ENCODE measurements at regions not wholly inside any gene's neighbourhood (a gene's known extent, or its start where the extent isn't known, plus 50 kb on each side); places are given as distances from the start of the nearest gene placed in this dataset.

DNA sequence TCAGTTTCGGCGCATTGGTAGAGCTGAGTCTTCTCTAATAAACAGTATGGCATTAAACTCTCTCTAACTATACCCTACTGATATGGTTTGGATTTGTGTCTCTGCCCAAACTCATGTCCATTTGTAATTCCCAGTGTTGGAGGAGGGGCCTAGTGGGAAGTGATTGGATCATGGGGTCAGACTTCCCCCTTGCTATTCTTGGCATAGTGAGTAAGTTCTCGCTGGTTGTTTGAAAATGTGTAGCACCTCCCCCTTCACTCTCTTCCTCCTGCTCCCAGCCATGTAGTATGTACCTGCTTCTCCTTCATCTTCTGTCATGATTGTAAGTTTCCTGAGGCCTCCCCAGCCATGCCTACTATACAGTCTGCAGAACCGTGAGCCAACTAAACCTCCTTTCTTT, 682.7 kb upstream of the ARGLU1 start:
- TF ChIP-seq, protein P1, sequence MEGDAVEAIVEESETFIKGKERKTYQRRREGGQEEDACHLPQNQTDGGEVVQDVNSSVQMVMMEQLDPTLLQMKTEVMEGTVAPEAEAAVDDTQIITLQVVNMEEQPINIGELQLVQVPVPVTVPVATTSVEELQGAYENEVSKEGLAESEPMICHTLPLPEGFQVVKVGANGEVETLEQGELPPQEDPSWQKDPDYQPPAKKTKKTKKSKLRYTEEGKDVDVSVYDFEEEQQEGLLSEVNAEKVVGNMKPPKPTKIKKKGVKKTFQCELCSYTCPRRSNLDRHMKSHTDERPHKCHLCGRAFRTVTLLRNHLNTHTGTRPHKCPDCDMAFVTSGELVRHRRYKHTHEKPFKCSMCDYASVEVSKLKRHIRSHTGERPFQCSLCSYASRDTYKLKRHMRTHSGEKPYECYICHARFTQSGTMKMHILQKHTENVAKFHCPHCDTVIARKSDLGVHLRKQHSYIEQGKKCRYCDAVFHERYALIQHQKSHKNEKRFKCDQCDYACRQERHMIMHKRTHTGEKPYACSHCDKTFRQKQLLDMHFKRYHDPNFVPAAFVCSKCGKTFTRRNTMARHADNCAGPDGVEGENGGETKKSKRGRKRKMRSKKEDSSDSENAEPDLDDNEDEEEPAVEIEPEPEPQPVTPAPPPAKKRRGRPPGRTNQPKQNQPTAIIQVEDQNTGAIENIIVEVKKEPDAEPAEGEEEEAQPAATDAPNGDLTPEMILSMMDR (conservative IDR thresholded peaks at IDR 0.05): no peak
- no peak for TF ChIP-seq ZFX (IDR thresholded peaks at IDR 0.05)

All from C4-2B (cell line).